Activated CD4-positive, alpha-beta T cell treated with anti-CD3 and anti-CD28 coated beads, Interleukin-2, amount 10 ng/mL, durations not matched to agents 7 days and 5 days (primary cell): ENCODE measurements at regions not wholly inside any gene's neighbourhood (a gene's known extent, or its start where the extent isn't known, plus 50 kb on each side); places are given as distances from the start of the nearest gene placed in this dataset.

Experiments used
- CTCF ChIA-PET: fragments of 350-600 bp; sonication (Branson Sonifier 250); formaldehyde crosslinking; loops from one replicate; lab custom pipeline; 2021; ENCODE audit warnings: antibody characterized with exemption; lab: Charles Lee
- POLR2A ChIA-PET: fragments of 350-600 bp; sonication (Branson Sonifier 250); formaldehyde crosslinking; loops from one replicate; lab custom pipeline; 2021; ENCODE audit warnings: antibody characterized with exemption; lab: Charles Lee
- DNase-seq: peaks from one replicate; pipeline ENCODE4 v3.0.0-alpha.2; 2020
- H3K27ac Mint-ChIP-seq: one replicate; pipeline ENCODE4 v1.8.0; 2021; ENCODE audit warnings: mild to moderate bottlenecking, moderate library complexity, mixed read lengths
- H3K27me3 Mint-ChIP-seq: one replicate; pipeline ENCODE4 v1.8.0; 2021; ENCODE audit warnings: mixed read lengths
- H3K36me3 Mint-ChIP-seq: one replicate; pipeline ENCODE4 v1.8.0; 2021; ENCODE audit warnings: low read depth, mixed read lengths
- H3K4me1 Mint-ChIP-seq: one replicate; pipeline ENCODE4 v1.8.0; 2021; ENCODE audit warnings: mixed read lengths
- H3K4me3 Mint-ChIP-seq: one replicate; pipeline ENCODE4 v1.8.0; 2021; ENCODE audit warnings: mild to moderate bottlenecking, moderate library complexity, mixed read lengths
- H3K9me3 Mint-ChIP-seq: one replicate; pipeline ENCODE4 v1.8.0; 2021; ENCODE audit warnings: mixed read lengths

- H3K9me3 Mint-ChIP-seq, result no peaks in the 10 kb centered on the region
- no peaks in the 10 kb centered on the region for H3K27me3 Mint-ChIP-seq
- no peaks in the 10 kb centered on the region for H3K4me1 Mint-ChIP-seq
- H3K4me3 Mint-ChIP-seq, result no peak overlapping the region
- POLR2A ChIA-PET, result no interaction called here
- H3K27ac Mint-ChIP-seq, result no peak overlapping the region
- H3K36me3 Mint-ChIP-seq, result no peaks in the 10 kb centered on the region
- CTCF ChIA-PET, result no interaction called here
- DNase-seq, result no peak
These were observed 257.7 kb upstream of the UBE2E3 start for GRCh38 chr2:180722551-180723239.

GRCh38 chr2:180720829-180721228, 259.6 kb upstream of the UBE2E3 start:
- ChIA-PET CTCF (interaction anchor here (1.0 kb wide), 1 partner anchor 9 kb away, joined by 3 read pairs; no protein-coding TSS in a partner anchor), POLR2A (no interaction called here)
- Mint-ChIP-seq H3K36me3 (no peaks in the 10 kb centered on the region), H3K27ac (no peak overlapping the region), H3K9me3 (no peaks in the 10 kb centered on the region), H3K4me3 (no peak overlapping the region), H3K27me3 (no peaks in the 10 kb centered on the region), H3K4me1 (no peaks in the 10 kb centered on the region)
- no peak for DNase-seq

- Mint-ChIP-seq H3K9me3 (peaks cover 2% of the 10 kb centered on the region), H3K36me3 (no peaks in the 10 kb centered on the region), H3K4me3 (no peak overlapping the region), H3K27ac (no peak overlapping the region), H3K4me1 (no peaks in the 10 kb centered on the region), H3K27me3 (no peaks in the 10 kb centered on the region)
- no peak for DNase-seq
- ChIA-PET CTCF (interaction anchor here (0.6 kb wide), 1 partner anchor 1058 kb away, joined by 4 read pairs; no protein-coding TSS in a partner anchor), POLR2A (no interaction called here)
These were observed 262.8 kb upstream of the UBE2E3 start for GRCh38 chr2:180717588-180717987.

GRCh38 chr2:180716186-180717180, 263.9 kb upstream of the UBE2E3 start:
- H3K27me3 Mint-ChIP-seq, result no peaks in the 10 kb centered on the region
- H3K9me3 Mint-ChIP-seq, result peaks cover 2% of the 10 kb centered on the region
- H3K4me3 Mint-ChIP-seq, result no peak overlapping the region
- H3K4me1 Mint-ChIP-seq, result no peaks in the 10 kb centered on the region
- H3K27ac Mint-ChIP-seq, result no peak overlapping the region
- CTCF ChIA-PET, result interaction anchor here (1.3 kb wide), 1 partner anchor 10 kb away, joined by 3 read pairs; no protein-coding TSS in a partner anchor
- POLR2A ChIA-PET, result no interaction called here
- no peak for DNase-seq
- H3K36me3 Mint-ChIP-seq, result no peaks in the 10 kb centered on the region

GRCh38 chr2:180715044-180715443, 265.4 kb upstream of the UBE2E3 start:
- CTCF ChIA-PET, result no interaction called here
- H3K36me3 Mint-ChIP-seq, result no peaks in the 10 kb centered on the region
- POLR2A ChIA-PET, result no interaction called here

GRCh38 chr2:180709392-180710145, 270.8 kb upstream of the UBE2E3 start:
- CTCF ChIA-PET, result no interaction called here
- Mint-ChIP-seq H3K27me3 (no peaks in the 10 kb centered on the region), H3K9me3 (peaks cover 2% of the 10 kb centered on the region), H3K4me1 (no peaks in the 10 kb centered on the region), H3K36me3 (no peaks in the 10 kb centered on the region), H3K4me3 (no peak overlapping the region), H3K27ac (no peak overlapping the region)
- DNase-seq, result no peak
- POLR2A ChIA-PET, result no interaction called here

More at GRCh38 chr2:180715044-180715443, 265.4 kb upstream of the UBE2E3 start:
- H3K4me3 Mint-ChIP-seq, result no peak overlapping the region
- no peaks in the 10 kb centered on the region for H3K27me3 Mint-ChIP-seq
- no peaks in the 10 kb centered on the region for H3K4me1 Mint-ChIP-seq
- peaks cover 2% of the 10 kb centered on the region for H3K9me3 Mint-ChIP-seq
- no peak overlapping the region for H3K27ac Mint-ChIP-seq
- DNase-seq, result no peak

GRCh38 chr2:180707884-180708205, 272.6 kb upstream of the UBE2E3 start:
- Mint-ChIP-seq H3K4me1 (no peaks in the 10 kb centered on the region), H3K9me3 (peaks cover 2% of the 10 kb centered on the region)
- POLR2A ChIA-PET, result no interaction called here

GRCh38 chr2:180707175-180707883, 273.1 kb upstream of the UBE2E3 start:
- POLR2A ChIA-PET, result no interaction called here
- Mint-ChIP-seq H3K4me1 (no peaks in the 10 kb centered on the region), H3K27ac (no peak overlapping the region), H3K36me3 (no peaks in the 10 kb centered on the region), H3K27me3 (no peaks in the 10 kb centered on the region), H3K9me3 (no peaks in the 10 kb centered on the region), H3K4me3 (no peak overlapping the region)
- no peak for DNase-seq
- CTCF ChIA-PET, result interaction anchor here (1.1 to 1.4 kb wide), 2 partner anchors 9 to 28 kb away, joined by 3 read pairs; no protein-coding TSS in a partner anchor

More at GRCh38 chr2:180707884-180708205, 272.6 kb upstream of the UBE2E3 start:
- CTCF ChIA-PET, result interaction anchor here (1.1 kb wide), 1 partner anchor 28 kb away, joined by 3 read pairs; no protein-coding TSS in a partner anchor
- Mint-ChIP-seq H3K27ac (no peak overlapping the region), H3K27me3 (no peaks in the 10 kb centered on the region), H3K36me3 (no peaks in the 10 kb centered on the region), H3K4me3 (no peak overlapping the region)
- DNase-seq, result no peak

- H3K4me3 Mint-ChIP-seq, result no peak overlapping the region
- no peaks in the 10 kb centered on the region for H3K9me3 Mint-ChIP-seq
- POLR2A ChIA-PET, result no interaction called here
- no peak for DNase-seq
- no peaks in the 10 kb centered on the region for H3K36me3 Mint-ChIP-seq
- no peak overlapping the region for H3K27ac Mint-ChIP-seq
- no peaks in the 10 kb centered on the region for H3K4me1 Mint-ChIP-seq
- CTCF ChIA-PET, result interaction anchor here (1.4 kb wide), 1 partner anchor 10 kb away, joined by 3 read pairs; no protein-coding TSS in a partner anchor
- no peaks in the 10 kb centered on the region for H3K27me3 Mint-ChIP-seq
These were observed 273.7 kb upstream of the UBE2E3 start for GRCh38 chr2:180706694-180707093.

GRCh38 chr2:180705551-180705950, 274.9 kb upstream of the UBE2E3 start:
- POLR2A ChIA-PET, result no interaction called here
- Mint-ChIP-seq H3K4me1 (no peaks in the 10 kb centered on the region), H3K27ac (no peak overlapping the region), H3K36me3 (no peaks in the 10 kb centered on the region), H3K4me3 (no peak overlapping the region), H3K9me3 (no peaks in the 10 kb centered on the region), H3K27me3 (no peaks in the 10 kb centered on the region)
- no peak for DNase-seq
- CTCF ChIA-PET, result no interaction called here

- H3K4me1 Mint-ChIP-seq, result no peaks in the 10 kb centered on the region
- H3K9me3 Mint-ChIP-seq, result no peaks in the 10 kb centered on the region
- H3K27ac Mint-ChIP-seq, result no peak overlapping the region
- ChIA-PET CTCF (no interaction called here), POLR2A (no interaction called here)
- H3K4me3 Mint-ChIP-seq, result no peak overlapping the region
- H3K36me3 Mint-ChIP-seq, result no peaks in the 10 kb centered on the region
- no peaks in the 10 kb centered on the region for H3K27me3 Mint-ChIP-seq
- no peak for DNase-seq
These were observed 275.3 kb upstream of the UBE2E3 start for GRCh38 chr2:180705122-180705521.
